ENCODE measurements at regions not wholly inside any gene's neighbourhood (a gene's known extent, or its start where the extent isn't known, plus 50 kb on each side); places are given as distances from the start of the nearest gene placed in this dataset.

DNA sequence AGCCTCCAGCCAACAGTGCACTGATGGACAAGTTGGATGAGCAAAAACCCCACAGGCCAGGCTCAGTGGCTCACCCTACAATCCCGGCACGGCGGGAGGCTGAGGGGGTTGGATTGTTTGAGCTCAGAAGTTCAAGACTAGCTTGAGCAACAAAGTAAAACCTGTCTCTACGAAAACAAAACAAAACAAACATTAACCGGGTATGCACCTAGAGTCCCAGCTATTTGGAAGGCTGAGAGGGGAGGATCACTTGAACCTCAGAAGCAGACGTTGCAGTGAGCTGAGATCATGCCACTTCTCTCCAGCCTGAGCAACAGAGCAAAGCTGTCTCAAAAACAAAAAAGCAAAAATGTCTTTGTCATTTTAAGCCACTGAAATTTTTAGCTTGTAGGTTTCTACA lies 55.1 kb upstream of the DMRT1 start:
- TF ChIP-seq, protein P1, sequence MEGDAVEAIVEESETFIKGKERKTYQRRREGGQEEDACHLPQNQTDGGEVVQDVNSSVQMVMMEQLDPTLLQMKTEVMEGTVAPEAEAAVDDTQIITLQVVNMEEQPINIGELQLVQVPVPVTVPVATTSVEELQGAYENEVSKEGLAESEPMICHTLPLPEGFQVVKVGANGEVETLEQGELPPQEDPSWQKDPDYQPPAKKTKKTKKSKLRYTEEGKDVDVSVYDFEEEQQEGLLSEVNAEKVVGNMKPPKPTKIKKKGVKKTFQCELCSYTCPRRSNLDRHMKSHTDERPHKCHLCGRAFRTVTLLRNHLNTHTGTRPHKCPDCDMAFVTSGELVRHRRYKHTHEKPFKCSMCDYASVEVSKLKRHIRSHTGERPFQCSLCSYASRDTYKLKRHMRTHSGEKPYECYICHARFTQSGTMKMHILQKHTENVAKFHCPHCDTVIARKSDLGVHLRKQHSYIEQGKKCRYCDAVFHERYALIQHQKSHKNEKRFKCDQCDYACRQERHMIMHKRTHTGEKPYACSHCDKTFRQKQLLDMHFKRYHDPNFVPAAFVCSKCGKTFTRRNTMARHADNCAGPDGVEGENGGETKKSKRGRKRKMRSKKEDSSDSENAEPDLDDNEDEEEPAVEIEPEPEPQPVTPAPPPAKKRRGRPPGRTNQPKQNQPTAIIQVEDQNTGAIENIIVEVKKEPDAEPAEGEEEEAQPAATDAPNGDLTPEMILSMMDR (IDR thresholded peaks at IDR 0.05), result no peak
- TF ChIP-seq POLR2AphosphoS5 (IDR thresholded peaks at IDR 0.05), result no peak
- TF ChIP-seq POLR2A (IDR thresholded peaks at IDR 0.05), result no peak
- Histone ChIP-seq H3K4me3 (no peak overlapping the region), H3K27ac (no peak overlapping the region), H3K9me3 (no peaks in the 10 kb centered on the region), H3K36me3 (no peaks in the 10 kb centered on the region), H3K4me1 (replicated peaks) (no peaks in the 10 kb centered on the region), H3K27me3 (replicated peaks; ENCODE audit: insufficient read depth) (no peaks in the 10 kb centered on the region)
- intact Hi-C loops (cut with DNase I), result no loop called here
- DNase-seq (ENCODE audit: low spot score), result no peak
- WGBS, result 71% methylated on average over 6 of the region's 6 CpGs

DNA sequence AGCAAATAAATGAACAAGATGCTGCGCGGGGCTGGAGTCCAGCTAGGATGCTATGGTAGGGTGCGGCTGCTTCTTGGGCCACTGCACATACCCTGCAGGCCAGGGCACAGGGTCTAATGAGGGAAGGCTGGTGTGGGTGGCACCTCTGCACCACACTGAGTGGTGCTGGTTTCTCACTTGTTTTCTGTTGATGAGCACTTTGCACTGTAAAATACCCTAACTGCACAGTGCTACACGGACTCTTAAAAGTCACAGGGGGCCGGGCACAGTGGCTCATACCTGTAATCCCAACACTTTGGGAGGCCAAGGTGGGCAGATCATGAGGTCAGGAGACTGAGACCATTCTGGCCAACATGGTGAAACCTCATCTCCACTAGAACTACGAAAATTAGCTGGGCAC lies 52.7 kb upstream of the DMRT1 start:
- no peak overlapping the region for H3K4me3 ChIP-seq
- WGBS, result 97% methylated on average over 6 of the region's 6 CpGs
- no peaks in the 10 kb centered on the region for H3K4me1 ChIP-seq (replicated peaks)
- intact Hi-C loops (cut with DNase I), result no loop called here
- no peaks in the 10 kb centered on the region for H3K27me3 ChIP-seq (replicated peaks; ENCODE audit: insufficient read depth)
- no peaks in the 10 kb centered on the region for H3K36me3 ChIP-seq
- TF ChIP-seq POLR2AphosphoS5 (IDR thresholded peaks at IDR 0.05), result no peak
- TF ChIP-seq, protein P1 (IDR thresholded peaks at IDR 0.05), result no peak
- TF ChIP-seq POLR2A (IDR thresholded peaks at IDR 0.05), result no peak
- DNase-seq (ENCODE audit: low spot score), result no peak
- no peaks in the 10 kb centered on the region for H3K9me3 ChIP-seq
- H3K27ac ChIP-seq, result no peak overlapping the region

Small RNA genes lying in the stretch of these regions (small RNA-seq; reads per million reads assigned to genes)
- gene AL392089.1 (0 reads per million in 2 donors), gene RNU6-1327P (0 reads per million in 2 donors)

Data from prostate gland (tissue), 2 donors.